Neural progenitor cell (in vitro differentiated cells): ENCODE measurements at regions not wholly inside any gene's neighbourhood (a gene's known extent, or its start where the extent isn't known, plus 50 kb on each side); places are given as distances from the start of the nearest gene placed in this dataset.

Experiments
- DNase-seq: peaks from one replicate; pipeline ENCODE4 v3.0.0-alpha.2; 2016; ENCODE audit warnings: low spot score
- H2AFZ ChIP-seq: fragments of 200-600 bp; sonication (generic); replicated peaks from 2 replicates; pipeline ENCODE4 v1.6.1; 2016; ENCODE audit warnings: antibody characterized with exemption
- H3F3A ChIP-seq: fragments of 200-600 bp; sonication (generic); 2 replicates; pipeline ENCODE4 v1.6.1; 2016; ENCODE audit warnings: antibody characterized with exemption, low read depth
- H3K27ac ChIP-seq: fragments of 200-600 bp; sonication (generic); 2 replicates; pipeline ENCODE4 v1.5.1; 2016; ENCODE audit warnings: mild to moderate bottlenecking
- H3K27me3 ChIP-seq: fragments of 200-600 bp; sonication (generic); 2 replicates; pipeline ENCODE4 v1.6.1; 2016; ENCODE audit warnings: mild to moderate bottlenecking, moderate library complexity
- H3K36me3 ChIP-seq: fragments of 200-600 bp; sonication (generic); 2 replicates; pipeline ENCODE4 v1.5.1; 2016
- H3K4me1 ChIP-seq: fragments of 200-600 bp; sonication (generic); 2 replicates; pipeline ENCODE4 v1.6.1; 2016; ENCODE audit warnings: mixed run types
- H3K4me2 ChIP-seq: fragments of 200-600 bp; sonication (generic); 2 replicates; pipeline ENCODE4 v1.6.1; 2016
- H3K4me3 ChIP-seq: fragments of 200-600 bp; sonication (generic); 2 replicates; pipeline ENCODE4 v1.5.1; 2016
- H3K79me2 ChIP-seq: fragments of 200-600 bp; sonication (generic); 2 replicates; pipeline ENCODE4 v1.6.1; 2016; ENCODE audit warnings: low read depth
- H3K9ac ChIP-seq: fragments of 200-600 bp; sonication (generic); 2 replicates; pipeline ENCODE4 v1.6.1; 2016
- H3K9me3 ChIP-seq: fragments of 200-600 bp; sonication (generic); 2 replicates; pipeline ENCODE4 v1.5.1; 2016; ENCODE audit warnings: low read depth
- H4K20me1 ChIP-seq: fragments of 200-600 bp; sonication (generic); 2 replicates; pipeline ENCODE4 v1.6.1; 2016; ENCODE audit warnings: low read depth
- H3K27ac Mint-ChIP-seq: 3 replicates; pipeline ENCODE4 v1.8.0; 2021; ENCODE audit warnings: mixed read lengths
- H3K27me3 Mint-ChIP-seq: 2 replicates; pipeline ENCODE4 v1.8.0; 2022; ENCODE audit warnings: low read depth, mild to moderate bottlenecking, inconsistent platforms, moderate library complexity, mixed read lengths; ENCODE audit not compliant: insufficient read depth
- H3K36me3 Mint-ChIP-seq: 3 replicates; pipeline ENCODE4 v1.8.0; 2021; ENCODE audit warnings: mixed read lengths
- H3K4me1 Mint-ChIP-seq: 3 replicates; pipeline ENCODE4 v1.8.0; 2021; ENCODE audit warnings: mixed read lengths
- H3K4me3 Mint-ChIP-seq: 3 replicates; pipeline ENCODE4 v1.8.0; 2021; ENCODE audit warnings: mild to moderate bottlenecking, moderate library complexity, mixed read lengths
- H3K9me3 Mint-ChIP-seq: 3 replicates; pipeline ENCODE4 v1.8.0; 2020; ENCODE audit warnings: mixed read lengths
- CTCF ChIP-seq: fragments of 200-600 bp; sonication (generic); IDR thresholded peaks from 2 replicates; pipeline ENCODE4 v1.5.1; 2017; ENCODE audit warnings: antibody characterized with exemption, mild to moderate bottlenecking
- EZH2 ChIP-seq: fragments of 200-600 bp; sonication (generic); IDR thresholded peaks from 2 replicates; pipeline ENCODE4 v1.6.1; 2017; ENCODE audit warnings: antibody characterized with exemption, mild to moderate bottlenecking, moderate library complexity
- EZH2phosphoT487 ChIP-seq: fragments of 200-600 bp; sonication (generic); IDR thresholded peaks from 2 replicates; pipeline ENCODE4 v1.6.1; 2017; ENCODE audit warnings: antibody characterized with exemption

GRCh38 chr16:73323880-73324279 lies 276.0 kb upstream of the ZFHX3 start:
- no peak for TF ChIP-seq EZH2phosphoT487
- no peak for TF ChIP-seq EZH2
- TF ChIP-seq CTCF: no peak
- Histone ChIP-seq H3K79me2 (no peaks in the 10 kb centered on the region), H3K9ac (no peak overlapping the region), H3K4me2 (no peak overlapping the region), H4K20me1 (no peaks in the 10 kb centered on the region), H3K36me3 (no peaks in the 10 kb centered on the region), H3F3A (no peaks in the 10 kb centered on the region), H3K9me3 (no peaks in the 10 kb centered on the region), H2AFZ (no peak overlapping the region), H3K4me3 (no peak overlapping the region), H3K27me3 (no peaks in the 10 kb centered on the region), H3K4me1 (peaks cover 11% of the 10 kb centered on the region), H3K27ac (no peak overlapping the region)
- Mint-ChIP-seq H3K4me1 (peaks cover 29% of the 10 kb centered on the region), H3K4me3 (no peak overlapping the region), H3K9me3 (no peaks in the 10 kb centered on the region), H3K27ac (no peak overlapping the region), H3K27me3 (peaks cover 6% of the 10 kb centered on the region), H3K36me3 (no peaks in the 10 kb centered on the region)
- DNase-seq: no peak

GRCh38 chr16:73322856-73323255 lies 274.9 kb upstream of the ZFHX3 start:
- Mint-ChIP-seq H3K4me3 (no peak overlapping the region), H3K4me1 (peaks cover 34% of the 10 kb centered on the region), H3K36me3 (no peaks in the 10 kb centered on the region), H3K9me3 (no peaks in the 10 kb centered on the region), H3K27ac (no peak overlapping the region), H3K27me3 (peaks cover 6% of the 10 kb centered on the region)
- Histone ChIP-seq H3K9me3 (no peaks in the 10 kb centered on the region), H3K4me2 (no peak overlapping the region), H3F3A (no peaks in the 10 kb centered on the region), H4K20me1 (no peaks in the 10 kb centered on the region), H3K27me3 (no peaks in the 10 kb centered on the region), H3K4me3 (no peak overlapping the region), H3K36me3 (no peaks in the 10 kb centered on the region), H3K9ac (no peak overlapping the region), H3K79me2 (no peaks in the 10 kb centered on the region), H2AFZ (no peak overlapping the region), H3K27ac (no peak overlapping the region), H3K4me1 (peaks cover 11% of the 10 kb centered on the region)
- DNase-seq: no peak
- TF ChIP-seq EZH2phosphoT487 (no peak), CTCF (no peak), EZH2 (no peak)

- H3K79me2 ChIP-seq: no peaks in the 10 kb centered on the region
- no peak overlapping the region for H3K4me2 ChIP-seq
- no peaks in the 10 kb centered on the region for H3K9me3 ChIP-seq
- H3K27ac ChIP-seq: no peak overlapping the region
- no peaks in the 10 kb centered on the region for H4K20me1 ChIP-seq
- H3K4me3 ChIP-seq: no peak overlapping the region
- Mint-ChIP-seq H3K4me3 (no peak overlapping the region), H3K36me3 (no peaks in the 10 kb centered on the region), H3K9me3 (no peaks in the 10 kb centered on the region), H3K4me1 (peaks cover 39% of the 10 kb centered on the region), H3K27me3 (peaks cover 6% of the 10 kb centered on the region), H3K27ac (no peak overlapping the region)
- H3F3A ChIP-seq: no peaks in the 10 kb centered on the region
- DNase-seq: no peak
- H3K36me3 ChIP-seq: no peaks in the 10 kb centered on the region
- H3K4me1 ChIP-seq: peaks cover 11% of the 10 kb centered on the region
- TF ChIP-seq EZH2phosphoT487: no peak
- TF ChIP-seq CTCF: no peak
- TF ChIP-seq EZH2: no peak
- H3K9ac ChIP-seq: no peak overlapping the region
- no peak overlapping the region for H2AFZ ChIP-seq
- H3K27me3 ChIP-seq: no peaks in the 10 kb centered on the region
Measured at GRCh38 chr16:73321853-73322252, 273.9 kb upstream of the ZFHX3 start.

- no peaks in the 10 kb centered on the region for H4K20me1 ChIP-seq
- Mint-ChIP-seq H3K27me3 (peaks cover 6% of the 10 kb centered on the region), H3K4me3 (no peak overlapping the region), H3K27ac (no peak overlapping the region), H3K36me3 (no peaks in the 10 kb centered on the region), H3K4me1 (peaks cover 49% of the 10 kb centered on the region), H3K9me3 (peaks cover under 1% of the 10 kb centered on the region)
- no peak overlapping the region for H3K4me2 ChIP-seq
- no peaks in the 10 kb centered on the region for H3F3A ChIP-seq
- no peaks in the 10 kb centered on the region for H3K36me3 ChIP-seq
- no peak for TF ChIP-seq CTCF
- no peak for TF ChIP-seq EZH2
- no peak for TF ChIP-seq EZH2phosphoT487
- no peaks in the 10 kb centered on the region for H3K27me3 ChIP-seq
- H3K79me2 ChIP-seq: no peaks in the 10 kb centered on the region
- no peak overlapping the region for H3K4me3 ChIP-seq
- no peak overlapping the region for H2AFZ ChIP-seq
- DNase-seq: peak; percentile 52
- H3K9me3 ChIP-seq: no peaks in the 10 kb centered on the region
- no peak overlapping the region for H3K27ac ChIP-seq
- H3K9ac ChIP-seq: no peak overlapping the region
- H3K4me1 ChIP-seq: peaks cover 11% of the 10 kb centered on the region
Measured at GRCh38 chr16:73319737-73320136, 271.8 kb upstream of the ZFHX3 start.
